H1 (cell line): ENCODE measurements at regions not wholly inside any gene's neighbourhood (a gene's known extent, or its start where the extent isn't known, plus 50 kb on each side); places are given as distances from the start of the nearest gene placed in this dataset.

Experiments used
- CTCF ChIA-PET: fragments of 300-600 bp; sonication (Branson Sonifier 250); formaldehyde crosslinking; loops from one replicate; lab custom pipeline; 2021; ENCODE audit not compliant: partially characterized antibody; lab: Charles Lee
- POLR2A ChIA-PET: fragments of 300-600 bp; sonication (Branson Sonifier 250); formaldehyde crosslinking; loops from one replicate; lab custom pipeline; 2021; ENCODE audit warnings: inconsistent platforms; ENCODE audit not compliant: partially characterized antibody; lab: Charles Lee
- DNase-seq, 2 experiments: peaks; one replicate each; pipeline versions ENCODE4 v3.0.0 to v3.0.0-alpha.2; 2010 to 2022; ENCODE audit warnings: low spot score in 2 of 2, low read depth in 1 of 2, mixed read lengths in 1 of 2
- FAIRE-seq: peaks from 2 replicates; lab custom pipeline; 2011; peaks lifted over from hg19 to GRCh38; lab: Jason Lieb, UNC
- H2AFZ ChIP-seq: 2 replicates; pipeline ENCODE4 v1.8.1; 2012; ENCODE audit warnings: low read length, inconsistent platforms
- H2AK5ac ChIP-seq: 2 replicates; pipeline ENCODE4 v1.6.1; 2013; ENCODE audit warnings: low read depth, low read length
- H2BK120ac ChIP-seq: replicated peaks from 2 replicates; pipeline ENCODE3; 2013; ENCODE audit warnings: low read depth, low read length, inconsistent platforms
- H2BK12ac ChIP-seq: 2 replicates; pipeline ENCODE4 v1.6.1; 2013; ENCODE audit warnings: low read depth, low read length
- H2BK15ac ChIP-seq: 2 replicates; pipeline ENCODE4 v1.6.1; 2013; ENCODE audit warnings: low read length
- H2BK20ac ChIP-seq: 2 replicates; pipeline ENCODE4 v1.6.1; 2013; ENCODE audit warnings: low read length
- H2BK5ac ChIP-seq: 2 replicates; pipeline ENCODE4 v1.6.1; 2013; ENCODE audit warnings: low read depth, low read length
- H3K14ac ChIP-seq: 2 replicates; pipeline ENCODE4 v1.6.1; 2013; ENCODE audit warnings: inconsistent platforms; ENCODE audit not compliant: insufficient read length
- H3K18ac ChIP-seq: 2 replicates; pipeline ENCODE4 v1.6.1; 2013; ENCODE audit warnings: low read length; ENCODE audit errors: extremely low read depth
- H3K23ac ChIP-seq: 2 replicates; pipeline ENCODE4 v1.6.1; 2013; ENCODE audit warnings: inconsistent platforms; ENCODE audit not compliant: insufficient read length
- H3K23me2 ChIP-seq: 2 replicates; pipeline ENCODE4 v1.6.1; 2013; ENCODE audit warnings: low read depth, low read length
- H3K27ac ChIP-seq: 2 replicates; pipeline ENCODE4 v1.6.1; 2011; ENCODE audit warnings: low read depth, low read length, inconsistent platforms
- H3K27me3 ChIP-seq, 4 experiments: replicated peaks in 1 of 4; 1 replicate in 1 of 4; 2 replicates in 3 of 4; pipeline versions ENCODE4 v1.6.1 to v1.8.1; 2011 to 2013; ENCODE audit warnings: low read length in 3 of 4, mild to moderate bottlenecking in 3 of 4, inconsistent platforms in 2 of 4, mixed read lengths in 2 of 4, moderate library complexity in 1 of 4; ENCODE audit not compliant: control insufficient read depth in 3 of 4, insufficient read depth in 3 of 4; ENCODE audit errors: extremely low read depth in 1 of 4
- H3K36me3 ChIP-seq, 4 experiments: 2 replicates each; pipeline versions ENCODE4 v1.6.1 to v1.8.1; 2011 to 2013; ENCODE audit warnings: mild to moderate bottlenecking in 4 of 4, low read length in 3 of 4, moderate library complexity in 2 of 4, control low read depth in 1 of 4, inconsistent platforms in 1 of 4; ENCODE audit not compliant: insufficient read depth in 4 of 4, control insufficient read depth in 2 of 4
- H3K4ac ChIP-seq: replicated peaks from 2 replicates; pipeline ENCODE3; 2013; ENCODE audit warnings: low read length, low read depth, mixed read lengths, inconsistent platforms; ENCODE audit not compliant: insufficient read length
- H3K4me1 ChIP-seq, 4 experiments: replicated peaks in 1 of 4; 1 replicate in 1 of 4; 2 replicates in 3 of 4; pipeline versions ENCODE4 v1.6.1 to v1.8.1; 2011 to 2013; ENCODE audit warnings: low read length in 3 of 4, inconsistent platforms in 2 of 4, mixed read lengths in 1 of 4; ENCODE audit not compliant: insufficient read depth in 4 of 4, control insufficient read depth in 3 of 4
- H3K4me2 ChIP-seq, 2 experiments: 2 replicates each; pipeline versions ENCODE4 v1.6.1 to v1.8.1; 2011 to 2013; ENCODE audit warnings: low read depth in 2 of 2, low read length in 2 of 2, control low read depth in 1 of 2, inconsistent platforms in 1 of 2, mild to moderate bottlenecking in 1 of 2; ENCODE audit not compliant: insufficient read depth in 1 of 2
- H3K4me3 ChIP-seq, 4 experiments: fragments of 200-600, 300-600 bp in 1 of 4; sonication (generic), shearing (Covaris generic), sonication (Bioruptor Twin) in 1 of 4; 2 replicates each; pipeline versions ENCODE4 v1.5.1 to v1.8.1; 2011 to 2016; ENCODE audit warnings: low read length in 4 of 4, low read depth in 3 of 4, control low read depth in 2 of 4, inconsistent platforms in 2 of 4, mild to moderate bottlenecking in 2 of 4, mixed read lengths in 1 of 4, moderate library complexity in 1 of 4; ENCODE audit not compliant: insufficient read depth in 2 of 4; ENCODE audit errors: extremely low read depth in 1 of 4
- H3K56ac ChIP-seq: replicated peaks from 2 replicates; pipeline ENCODE3; 2013; ENCODE audit warnings: low read depth, mild to moderate bottlenecking, mixed read lengths, low read length, inconsistent platforms; ENCODE audit not compliant: insufficient read length
- H3K79me1 ChIP-seq: 2 replicates; pipeline ENCODE4 v1.6.1; 2013; ENCODE audit warnings: low read depth, low read length, control low read depth
- H3K79me2 ChIP-seq, 2 experiments: 2 replicates each; pipeline versions ENCODE4 v1.6.1 to v1.8.1; 2012 to 2013; ENCODE audit warnings: low read length in 2 of 2, mild to moderate bottlenecking in 2 of 2, inconsistent platforms in 1 of 2; ENCODE audit not compliant: insufficient read depth in 2 of 2, control insufficient read depth in 1 of 2
- H3K9ac ChIP-seq, 4 experiments: replicated peaks in 1 of 4; 1 replicate in 1 of 4; 2 replicates in 3 of 4; pipeline versions ENCODE4 v1.6.1 to v1.8.1; 2011 to 2013; ENCODE audit warnings: low read depth in 3 of 4, low read length in 3 of 4, control low read depth in 2 of 4, mild to moderate bottlenecking in 2 of 4, moderate library complexity in 2 of 4, inconsistent platforms in 1 of 4; ENCODE audit errors: extremely low read depth in 1 of 4
- H3K9me3 ChIP-seq, 2 experiments: 2 replicates each; pipeline versions ENCODE4 v1.6.1 to v1.8.1; 2012 to 2013; ENCODE audit warnings: mild to moderate bottlenecking in 2 of 2, moderate library complexity in 2 of 2, control low read depth in 1 of 2, inconsistent platforms in 1 of 2, low read depth in 1 of 2, low read length in 1 of 2, mixed read lengths in 1 of 2; ENCODE audit not compliant: insufficient read depth in 2 of 2
- H4K20me1 ChIP-seq, 2 experiments: replicated peaks in 1 of 2; 2 replicates each; pipeline versions ENCODE3 to v1.8.1; 2011 to 2013; ENCODE audit warnings: inconsistent platforms in 2 of 2, low read length in 2 of 2, mild to moderate bottlenecking in 1 of 2; ENCODE audit not compliant: insufficient read depth in 2 of 2, control insufficient read depth in 1 of 2
- H4K5ac ChIP-seq: 2 replicates; pipeline ENCODE4 v1.6.1; 2013; ENCODE audit warnings: low read length, low read depth, mixed read lengths, inconsistent platforms; ENCODE audit not compliant: insufficient read length
- H4K8ac ChIP-seq: 2 replicates; pipeline ENCODE4 v1.8.0; 2013; ENCODE audit warnings: mild to moderate bottlenecking, moderate library complexity, low read length, inconsistent platforms; ENCODE audit not compliant: insufficient read depth; ENCODE audit errors: extremely low read depth
- H4K91ac ChIP-seq: replicated peaks from 2 replicates; pipeline ENCODE3; 2013; ENCODE audit warnings: low read length, mixed read lengths, inconsistent platforms; ENCODE audit not compliant: insufficient read length
- ASH2L ChIP-seq: fragments of 200-600, 300-600 bp; sonication (generic); IDR thresholded peaks from one replicate; pipeline ENCODE4 v1.7.1; 2017; ENCODE audit warnings: low read length
- CTCF ChIP-seq, 3 experiments: IDR thresholded peaks; 1 replicate in 2 of 3; 2 replicates in 1 of 3; pipeline versions ENCODE4 v1.5.1 to v1.6.1; 2011; ENCODE audit warnings: low read length in 3 of 3, mild to moderate bottlenecking in 3 of 3, inconsistent platforms in 2 of 3, low read depth in 1 of 3, moderate library complexity in 1 of 3; ENCODE audit not compliant: insufficient read depth in 1 of 3; ENCODE audit errors: control extremely low read depth in 1 of 3
- E2F6 ChIP-seq: IDR thresholded peaks from 2 replicates; pipeline ENCODE4 v1.6.1; 2012; ENCODE audit warnings: inconsistent platforms
- EZH2 ChIP-seq: fragments of 200-600 bp; sonication (generic); IDR thresholded peaks from 2 replicates; pipeline ENCODE4 v1.7.1; 2012; ENCODE audit warnings: low read depth, mild to moderate bottlenecking, moderate library complexity, low read length, inconsistent platforms; ENCODE audit not compliant: severe bottlenecking
- KDM4A ChIP-seq: IDR thresholded peaks from one replicate; pipeline ENCODE4 v1.7.1; 2012; ENCODE audit warnings: low read depth, mild to moderate bottlenecking, moderate library complexity, low read length, inconsistent platforms; ENCODE audit not compliant: severe bottlenecking
- POLR2AphosphoS5 ChIP-seq: IDR thresholded peaks from 2 replicates; pipeline ENCODE4 v1.6.1; 2011; ENCODE audit warnings: low read depth, low read length
- RAD21 ChIP-seq, 2 experiments: IDR thresholded peaks in 1 of 2; conservative IDR thresholded peaks in 1 of 2; 2 replicates each; pipeline ENCODE4 v1.6.1; 2011; ENCODE audit warnings: low read depth in 2 of 2, low read length in 2 of 2, improper control_type of control experiment in 1 of 2, inconsistent platforms in 1 of 2, mild to moderate bottlenecking in 1 of 2, moderate library complexity in 1 of 2
- SP4 ChIP-seq: IDR thresholded peaks from 2 replicates; pipeline ENCODE4 v1.6.1; 2012; ENCODE audit warnings: low read length, inconsistent platforms
- SRF ChIP-seq: IDR thresholded peaks from 2 replicates; pipeline ENCODE4 v1.6.1; 2011; ENCODE audit warnings: mild to moderate bottlenecking, low read depth, low read length, moderate library complexity
- TCF12 ChIP-seq: IDR thresholded peaks from 2 replicates; pipeline ENCODE4 v1.6.1; 2011; ENCODE audit warnings: low read depth, mild to moderate bottlenecking, low read length
- TEAD4 ChIP-seq: IDR thresholded peaks from 2 replicates; pipeline ENCODE4 v1.6.1; 2012; ENCODE audit warnings: low read depth, low read length, inconsistent platforms, mixed read lengths
- WGBS, 2 experiments: shearing (Covaris generic) in 1 of 2; methylation state at CpG; one replicate each; pipeline versions ENCODE4 v1.1.6 to v1.1.7; 2013 to 2015; ENCODE audit warnings: low lambda C conversion rate in 2 of 2, mixed read lengths in 2 of 2, inconsistent platforms in 1 of 2, low coverage in 1 of 2, missing lambda C conversion rate in 1 of 2; ENCODE audit not compliant: insufficient replicate concordance in 2 of 2, insufficient coverage in 1 of 2, insufficient read length in 1 of 2; ENCODE audit errors: extremely low coverage in 1 of 2, missing lambda C conversion rate in 1 of 2; 5-methylcytosine and 5-hydroxymethylcytosine counted together

GRCh38 chr1:3988431-3988830 lies 88.4 kb upstream of the C1orf174 start:
- Histone ChIP-seq H3K23ac (no peak overlapping the region), H2BK12ac (no peak overlapping the region), H2BK20ac (no peak overlapping the region), H4K8ac (0 out of 2 replicates have a peak overlapping the region, but pooled peaks have one; percentile 14), H3K79me2 (no peaks in the 10 kb centered on the region), H2BK5ac (no peak overlapping the region), H4K20me1 (no peaks in the 10 kb centered on the region), H3K9ac (no peak overlapping the region), H3K36me3 (no peaks in the 10 kb centered on the region), H3K23me2 (no peaks in the 10 kb centered on the region), H3K27me3 (no peaks in the 10 kb centered on the region), H2AFZ (no peak overlapping the region), H2BK120ac (no peak overlapping the region), H2BK15ac (0 out of 2 replicates have a peak overlapping the region, but pooled peaks have one; percentile 46), H3K4me1 (no peaks in the 10 kb centered on the region), H4K5ac (no peak overlapping the region), H3K79me1 (no peaks in the 10 kb centered on the region), H3K27ac (no peak overlapping the region), H2AK5ac (no peak overlapping the region), H3K9me3 (no peaks in the 10 kb centered on the region), H3K4me2 (no peak overlapping the region), H4K91ac (no peak overlapping the region), H3K14ac (no peak overlapping the region), H3K18ac (no peak overlapping the region), H3K4me3 (no peak overlapping the region), H3K4ac (no peak overlapping the region), H3K56ac (no peak overlapping the region)
- TF ChIP-seq SRF (no peak), RAD21 (IDR thresholded peaks at IDR 0.05 in 1 of 2, conservative IDR thresholded peaks at IDR 0.05 in 1 of 2; ENCODE audit: low read depth in 2 of 2, low read length in 2 of 2) (no peak), KDM4A (no peak), TEAD4 (no peak), E2F6 (no peak), ASH2L (no peak), TCF12 (no peak), EZH2 (no peak), POLR2AphosphoS5 (no peak), CTCF (IDR thresholded peaks at IDR 0.05; ENCODE audit: control extremely low read depth in 1 of 3, insufficient read depth in 1 of 3, low read depth in 1 of 3, low read length in 3 of 3) (no peak), SP4 (no peak)
- POLR2A ChIA-PET: no interaction called here
- WGBS, 2 experiments: 87% methylated on average over 7 of the region's 7 CpGs; no CpG with 5 or more reads in 1 of the 2 experiments
- CTCF ChIA-PET: no interaction called here
- no peak for DNase-seq
- FAIRE-seq: no peak
